ENCODE measurements at regions not wholly inside any gene's neighbourhood (a gene's known extent, or its start where the extent isn't known, plus 50 kb on each side); places are given as distances from the start of the nearest gene placed in this dataset.
A peak's percentile ranks its signal among the peaks of the same experiment; 100 is the strongest.

DNA sequence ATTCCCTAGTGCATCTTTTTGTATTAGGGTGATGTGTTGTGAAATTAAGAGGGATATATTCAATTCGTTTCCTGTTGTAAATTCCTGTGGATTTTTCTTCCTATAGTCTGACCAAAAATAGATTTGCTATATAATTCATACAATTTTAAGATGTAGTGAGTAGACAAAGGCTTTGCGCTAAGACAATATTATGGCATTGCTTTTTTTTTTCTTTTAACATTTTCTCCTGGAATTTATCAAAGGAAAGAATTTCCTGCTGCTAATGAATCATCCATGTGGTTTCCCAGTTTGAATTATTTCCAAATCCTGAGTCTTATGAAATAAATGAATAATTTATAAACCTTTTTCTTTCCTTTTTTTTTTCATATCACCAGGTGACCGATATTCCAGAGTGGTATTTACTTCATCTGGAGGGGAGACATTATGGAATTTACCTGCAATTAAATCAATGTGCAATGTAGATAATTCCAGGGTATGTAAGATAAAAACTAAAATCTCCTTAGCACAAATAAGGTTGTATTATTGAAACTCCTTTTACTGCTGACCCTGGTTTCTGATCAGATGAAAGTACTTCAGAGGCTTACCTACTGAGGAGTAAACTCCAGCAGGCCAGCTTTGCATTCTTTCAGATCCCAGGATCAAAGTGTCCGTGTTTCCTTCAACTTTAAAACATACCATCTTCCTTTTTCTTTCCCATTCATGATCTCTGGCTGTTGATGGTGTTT lies 148.4 kb downstream of the TLR5 start:
- no peak overlapping the region for H3K4me2 ChIP-seq (ENCODE audit: low read length, poor library complexity, severe bottlenecking)
- H2BK15ac ChIP-seq (ENCODE audit: low read depth, poor library complexity, severe bottlenecking), result no peak overlapping the region
- peaks cover 2% of the 10 kb centered on the region for H3K79me1 ChIP-seq (replicated peaks; ENCODE audit: low read length, poor library complexity, severe bottlenecking)
- H2BK5ac ChIP-seq (ENCODE audit: low read depth, low read length, poor library complexity, severe bottlenecking), result no peak overlapping the region
- H3K4me1 ChIP-seq (ENCODE audit: control insufficient read depth, insufficient read depth, low read depth, low read length), result peaks cover 3% of the 10 kb centered on the region
- H3K9ac ChIP-seq (ENCODE audit: low read length), result peak overlapping the region; percentile 39
- H3K9me3 ChIP-seq (ENCODE audit: control insufficient read depth, low read length), result no peaks in the 10 kb centered on the region
- H3K36me3 ChIP-seq (ENCODE audit: control insufficient read depth in 1 of 2, insufficient read depth in 2 of 2, low read depth in 1 of 2, low read length in 2 of 2), result peaks cover 0 to 38% of the 10 kb centered on the region in 2 experiments
- no peak overlapping the region for H2AK5ac ChIP-seq (ENCODE audit: low read length, severe bottlenecking)
- no peaks in the 10 kb centered on the region for H3K27me3 ChIP-seq (ENCODE audit: control insufficient read depth in 1 of 2, insufficient read depth in 1 of 2, low read length in 2 of 2)
- H3K18ac ChIP-seq (ENCODE audit: low read depth in 1 of 2, low read length in 2 of 2), result no peak overlapping the region
- DNase-seq, result peak; percentile 35
- no peak overlapping the region for H3K14ac ChIP-seq (ENCODE audit: low read length in 2 of 2)
- peak overlapping the region; percentile 76 for H3K27ac ChIP-seq (ENCODE audit: low read length, poor library complexity, severe bottlenecking)
- no peak overlapping the region for H3K4ac ChIP-seq (ENCODE audit: low read depth in 1 of 2, low read length in 2 of 2)
- WGBS, result no CpG with 5 or more reads among the region's 4 CpGs
- H2BK120ac ChIP-seq (ENCODE audit: low read depth, low read length), result no peak overlapping the region
- H3K23ac ChIP-seq (ENCODE audit: low read length in 2 of 2), result no peak overlapping the region
- H3K4me3 ChIP-seq (ENCODE audit: insufficient read depth in 1 of 2, low read depth in 1 of 2, low read length in 2 of 2), result no peak overlapping the region
- no peak overlapping the region for H4K8ac ChIP-seq (ENCODE audit: low read length)
- no peak overlapping the region for H4K91ac ChIP-seq (ENCODE audit: low read length)
- no peak overlapping the region for H2AFZ ChIP-seq (ENCODE audit: low read depth, low read length)
- no peak overlapping the region for H2BK12ac ChIP-seq (ENCODE audit: low read length in 2 of 2)

DNA sequence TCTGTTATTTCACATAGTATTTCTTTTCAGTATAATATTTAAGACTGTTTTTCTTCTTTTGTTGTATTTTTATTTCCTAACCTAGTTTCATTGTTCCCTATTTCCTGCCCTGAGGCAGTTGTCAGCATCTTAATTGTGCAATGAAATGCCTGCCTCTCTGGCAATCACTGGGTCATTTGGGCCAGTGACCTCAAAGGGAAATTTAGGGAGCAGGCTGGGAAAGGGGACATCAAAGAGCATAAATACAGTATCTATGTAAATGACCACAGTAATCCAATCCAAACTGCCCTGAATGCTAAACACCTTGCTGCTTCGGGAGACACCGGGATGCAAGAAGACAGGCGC lies 147.8 kb downstream of the TLR5 start:
- Histone ChIP-seq H3K4me3 (ENCODE audit: insufficient read depth in 1 of 2, low read depth in 1 of 2, low read length in 2 of 2) (no peak overlapping the region), H4K91ac (ENCODE audit: low read length) (no peak overlapping the region), H2BK5ac (ENCODE audit: low read depth, low read length, poor library complexity, severe bottlenecking) (no peak overlapping the region), H2AFZ (ENCODE audit: low read depth, low read length) (no peak overlapping the region), H3K27me3 (ENCODE audit: control insufficient read depth in 1 of 2, insufficient read depth in 1 of 2, low read length in 2 of 2) (no peaks in the 10 kb centered on the region), H3K9me3 (ENCODE audit: control insufficient read depth, low read length) (no peaks in the 10 kb centered on the region), H2BK12ac (ENCODE audit: low read length in 2 of 2) (no peak overlapping the region), H2BK120ac (ENCODE audit: low read depth, low read length) (no peak overlapping the region), H3K9ac (ENCODE audit: low read length) (peak overlapping the region; percentile 29), H3K23ac (ENCODE audit: low read length in 2 of 2) (no peak overlapping the region), H3K4me1 (ENCODE audit: control insufficient read depth, insufficient read depth, low read depth, low read length) (peaks cover 3% of the 10 kb centered on the region), H3K14ac (ENCODE audit: low read length in 2 of 2) (no peak overlapping the region), H3K27ac (ENCODE audit: low read length, poor library complexity, severe bottlenecking) (no peak overlapping the region), H3K4ac (ENCODE audit: low read depth in 1 of 2, low read length in 2 of 2) (no peak overlapping the region), H2BK15ac (ENCODE audit: low read depth, poor library complexity, severe bottlenecking) (no peak overlapping the region), H3K36me3 (ENCODE audit: control insufficient read depth in 1 of 2, insufficient read depth in 2 of 2, low read depth in 1 of 2, low read length in 2 of 2) (peaks cover 0 to 43% of the 10 kb centered on the region in 2 experiments), H2AK5ac (ENCODE audit: low read length, severe bottlenecking) (peak overlapping the region; percentile 65), H3K4me2 (ENCODE audit: low read length, poor library complexity, severe bottlenecking) (no peak overlapping the region), H4K8ac (ENCODE audit: low read length) (no peak overlapping the region), H3K18ac (ENCODE audit: low read depth in 1 of 2, low read length in 2 of 2) (no peak overlapping the region), H3K79me1 (replicated peaks; ENCODE audit: low read length, poor library complexity, severe bottlenecking) (peaks cover 2% of the 10 kb centered on the region)
- DNase-seq, result no peak
- 75% methylated on average over 2 of the region's 3 CpGs for WGBS

DNA sequence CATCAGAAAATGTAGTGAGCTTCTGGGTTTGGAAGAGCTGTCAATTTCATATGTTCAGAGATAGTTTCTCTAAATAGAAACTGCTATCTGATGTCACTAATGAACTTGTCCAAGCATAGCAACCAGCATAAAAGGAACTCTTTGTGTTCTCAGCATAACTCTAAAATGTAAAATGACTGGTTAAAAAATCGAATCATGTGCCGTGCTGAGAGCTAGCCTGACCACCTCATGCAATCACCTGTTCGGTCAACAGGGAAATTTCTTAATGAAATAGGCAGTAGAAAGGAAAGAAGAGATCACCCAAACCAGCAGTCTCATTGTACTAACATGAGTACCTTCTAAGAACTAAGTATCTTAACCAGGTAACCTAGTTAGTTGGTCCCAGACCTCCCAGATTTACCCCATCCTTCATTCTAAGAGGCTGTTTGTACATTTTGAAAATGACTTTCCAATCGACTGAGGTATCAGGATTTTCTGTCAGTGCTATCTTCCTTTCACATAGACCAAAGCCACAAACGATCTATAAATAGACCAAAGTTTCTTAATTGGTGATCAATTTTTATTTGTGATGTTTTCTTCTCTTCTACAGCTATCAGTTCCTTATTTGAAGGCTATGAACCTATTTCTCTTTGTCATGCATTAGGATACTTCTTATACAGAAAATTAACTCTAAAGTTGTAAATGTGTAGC lies 147.3 kb downstream of the TLR5 start:
- Histone ChIP-seq H3K9me3 (ENCODE audit: control insufficient read depth, low read length) (no peaks in the 10 kb centered on the region), H3K4me1 (ENCODE audit: control insufficient read depth, insufficient read depth, low read depth, low read length) (peaks cover 3% of the 10 kb centered on the region), H3K4me2 (ENCODE audit: low read length, poor library complexity, severe bottlenecking) (no peak overlapping the region), H4K91ac (ENCODE audit: low read length) (no peak overlapping the region), H2BK15ac (ENCODE audit: low read depth, poor library complexity, severe bottlenecking) (no peak overlapping the region), H2BK12ac (ENCODE audit: low read length in 2 of 2) (no peak overlapping the region), H3K18ac (ENCODE audit: low read depth in 1 of 2, low read length in 2 of 2) (no peak overlapping the region), H3K9ac (ENCODE audit: low read length) (no peak overlapping the region), H3K4ac (ENCODE audit: low read depth in 1 of 2, low read length in 2 of 2) (no peak overlapping the region), H3K36me3 (ENCODE audit: control insufficient read depth in 1 of 2, insufficient read depth in 2 of 2, low read depth in 1 of 2, low read length in 2 of 2) (peaks cover 0 to 43% of the 10 kb centered on the region in 2 experiments), H3K4me3 (ENCODE audit: insufficient read depth in 1 of 2, low read depth in 1 of 2, low read length in 2 of 2) (no peak overlapping the region), H2BK5ac (ENCODE audit: low read depth, low read length, poor library complexity, severe bottlenecking) (no peak overlapping the region), H3K27ac (ENCODE audit: low read length, poor library complexity, severe bottlenecking) (no peak overlapping the region), H3K23ac (ENCODE audit: low read length in 2 of 2) (no peak overlapping the region), H3K14ac (ENCODE audit: low read length in 2 of 2) (no peak overlapping the region), H3K79me1 (replicated peaks; ENCODE audit: low read length, poor library complexity, severe bottlenecking) (peaks cover 2% of the 10 kb centered on the region), H4K8ac (ENCODE audit: low read length) (no peak overlapping the region), H2AK5ac (ENCODE audit: low read length, severe bottlenecking) (no peak overlapping the region), H2BK120ac (ENCODE audit: low read depth, low read length) (no peak overlapping the region), H3K27me3 (ENCODE audit: control insufficient read depth in 1 of 2, insufficient read depth in 1 of 2, low read length in 2 of 2) (no peaks in the 10 kb centered on the region), H2AFZ (ENCODE audit: low read depth, low read length) (no peak overlapping the region)
- WGBS, result 91% methylated on average over 4 of the region's 5 CpGs
- DNase-seq, result no peak

DNA sequence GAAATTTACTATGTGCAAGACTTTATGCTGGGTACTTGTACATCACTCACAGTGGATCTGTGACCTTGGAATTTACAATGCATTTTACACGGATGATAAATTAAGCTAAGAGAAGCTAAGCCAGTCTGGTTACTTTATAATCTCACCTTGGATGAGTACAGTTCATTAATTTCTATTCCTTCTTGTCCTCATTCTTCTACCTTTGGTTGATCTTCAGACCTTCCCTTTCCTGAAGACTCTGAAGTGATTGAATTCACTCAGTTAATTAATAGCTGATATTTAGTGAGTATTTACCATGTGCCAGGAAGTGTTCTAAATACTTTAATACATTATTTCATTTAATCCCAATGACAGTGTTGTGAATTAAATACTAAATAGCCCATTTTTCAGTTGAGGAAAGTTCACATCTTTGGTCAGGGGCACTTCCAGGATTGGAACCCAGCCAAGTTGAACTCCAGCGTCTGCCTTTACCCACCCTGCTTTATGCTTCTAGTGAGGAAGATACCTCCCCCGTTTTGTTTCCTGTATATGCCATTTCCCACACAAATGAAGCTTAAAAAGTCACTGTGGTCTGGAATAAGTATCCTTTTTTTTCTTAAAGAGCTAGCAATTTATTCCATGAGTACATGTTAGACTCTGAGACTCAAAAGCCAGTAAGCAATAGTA lies 146.6 kb downstream of the TLR5 start:
- no peak overlapping the region for H3K23ac ChIP-seq (ENCODE audit: low read length in 2 of 2)
- H2BK15ac ChIP-seq (ENCODE audit: low read depth, poor library complexity, severe bottlenecking), result no peak overlapping the region
- no peak overlapping the region for H3K14ac ChIP-seq (ENCODE audit: low read length in 2 of 2)
- peaks cover 0 to 37% of the 10 kb centered on the region in 2 experiments for H3K36me3 ChIP-seq (ENCODE audit: control insufficient read depth in 1 of 2, insufficient read depth in 2 of 2, low read depth in 1 of 2, low read length in 2 of 2)
- no peaks in the 10 kb centered on the region for H3K9me3 ChIP-seq (ENCODE audit: control insufficient read depth, low read length)
- no peak overlapping the region for H2BK120ac ChIP-seq (ENCODE audit: low read depth, low read length)
- DNase-seq, result no peak
- WGBS, result 18% methylated on average over 1 of the region's 3 CpGs
- no peak overlapping the region for H3K4me2 ChIP-seq (ENCODE audit: low read length, poor library complexity, severe bottlenecking)
- peaks cover 2% of the 10 kb centered on the region for H3K79me1 ChIP-seq (replicated peaks; ENCODE audit: low read length, poor library complexity, severe bottlenecking)
- H3K4ac ChIP-seq (ENCODE audit: low read depth in 1 of 2, low read length in 2 of 2), result no peak overlapping the region
- no peak overlapping the region for H4K91ac ChIP-seq (ENCODE audit: low read length)
- H3K18ac ChIP-seq (ENCODE audit: low read depth in 1 of 2, low read length in 2 of 2), result no peak overlapping the region
- no peak overlapping the region for H3K4me3 ChIP-seq (ENCODE audit: insufficient read depth in 1 of 2, low read depth in 1 of 2, low read length in 2 of 2)
- H2BK5ac ChIP-seq (ENCODE audit: low read depth, low read length, poor library complexity, severe bottlenecking), result no peak overlapping the region
- no peak overlapping the region for H2AFZ ChIP-seq (ENCODE audit: low read depth, low read length)
- H2AK5ac ChIP-seq (ENCODE audit: low read length, severe bottlenecking), result no peak overlapping the region
- H2BK12ac ChIP-seq (ENCODE audit: low read length in 2 of 2), result no peak overlapping the region
- H3K9ac ChIP-seq (ENCODE audit: low read length), result no peak overlapping the region
- H3K4me1 ChIP-seq (ENCODE audit: control insufficient read depth, insufficient read depth, low read depth, low read length), result peaks cover 3% of the 10 kb centered on the region
- peak overlapping the region; percentile 68 for H3K27ac ChIP-seq (ENCODE audit: low read length, poor library complexity, severe bottlenecking)
- H4K8ac ChIP-seq (ENCODE audit: low read length), result no peak overlapping the region
- no peaks in the 10 kb centered on the region for H3K27me3 ChIP-seq (ENCODE audit: control insufficient read depth in 1 of 2, insufficient read depth in 1 of 2, low read length in 2 of 2)

Measured in mesenchymal stem cell (in vitro differentiated cells and primary cell).